Mammary epithelial cell (primary cell): ENCODE measurements at regions not wholly inside any gene's neighbourhood (a gene's known extent, or its start where the extent isn't known, plus 50 kb on each side); places are given as distances from the start of the nearest gene placed in this dataset.

Experiments
- EZH2 ChIP-seq: IDR thresholded peaks from 2 replicates; pipeline ENCODE4 v1.6.1; 2012; ENCODE audit warnings: low read length, inconsistent platforms, borderline replicate concordance
- TF ChIP-seq, protein P1 (sequence below), 2 donors: IDR thresholded peaks in 1 of 2; conservative IDR thresholded peaks in 1 of 2; 2 replicates each; pipeline ENCODE4 v1.5.1; 2011 to 2012; ENCODE audit warnings: inconsistent platforms in 2 of 2, low read length in 2 of 2, mild to moderate bottlenecking in 2 of 2, control low read depth in 1 of 2, low read depth in 1 of 2; ENCODE audit not compliant: insufficient read depth in 1 of 2; ENCODE audit errors: extremely low read depth in 1 of 2

DNA sequence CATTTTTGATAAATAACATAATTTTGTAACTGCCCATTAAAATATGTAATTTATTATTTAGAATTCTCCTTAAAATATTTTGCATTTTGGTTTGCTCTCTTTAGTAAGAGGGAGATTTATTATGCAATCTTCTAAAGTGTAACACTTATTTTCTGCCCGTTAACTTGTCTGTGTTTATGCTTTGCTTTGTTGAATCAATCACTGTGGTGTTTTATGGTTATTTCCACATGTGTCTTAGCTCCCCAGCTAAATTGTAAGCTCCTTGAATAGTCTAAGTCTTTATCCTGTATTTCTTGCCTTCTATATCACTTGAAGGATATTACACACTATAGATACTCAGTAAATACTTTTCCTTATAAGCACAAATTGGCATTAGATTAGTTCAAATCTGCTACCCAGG lies 166.6 kb upstream of the SPRED2 start:
- TF ChIP-seq, protein P1, sequence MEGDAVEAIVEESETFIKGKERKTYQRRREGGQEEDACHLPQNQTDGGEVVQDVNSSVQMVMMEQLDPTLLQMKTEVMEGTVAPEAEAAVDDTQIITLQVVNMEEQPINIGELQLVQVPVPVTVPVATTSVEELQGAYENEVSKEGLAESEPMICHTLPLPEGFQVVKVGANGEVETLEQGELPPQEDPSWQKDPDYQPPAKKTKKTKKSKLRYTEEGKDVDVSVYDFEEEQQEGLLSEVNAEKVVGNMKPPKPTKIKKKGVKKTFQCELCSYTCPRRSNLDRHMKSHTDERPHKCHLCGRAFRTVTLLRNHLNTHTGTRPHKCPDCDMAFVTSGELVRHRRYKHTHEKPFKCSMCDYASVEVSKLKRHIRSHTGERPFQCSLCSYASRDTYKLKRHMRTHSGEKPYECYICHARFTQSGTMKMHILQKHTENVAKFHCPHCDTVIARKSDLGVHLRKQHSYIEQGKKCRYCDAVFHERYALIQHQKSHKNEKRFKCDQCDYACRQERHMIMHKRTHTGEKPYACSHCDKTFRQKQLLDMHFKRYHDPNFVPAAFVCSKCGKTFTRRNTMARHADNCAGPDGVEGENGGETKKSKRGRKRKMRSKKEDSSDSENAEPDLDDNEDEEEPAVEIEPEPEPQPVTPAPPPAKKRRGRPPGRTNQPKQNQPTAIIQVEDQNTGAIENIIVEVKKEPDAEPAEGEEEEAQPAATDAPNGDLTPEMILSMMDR (conservative IDR thresholded peaks at IDR 0.05 in 1 of 2, IDR thresholded peaks at IDR 0.05 in 1 of 2; ENCODE audit: extremely low read depth in 1 of 2, insufficient read depth in 1 of 2, low read depth in 1 of 2, low read length in 2 of 2), result no peak
- no peak for TF ChIP-seq EZH2
